HEK293 (cell line): ENCODE measurements at regions not wholly inside any gene's neighbourhood (a gene's known extent, or its start where the extent isn't known, plus 50 kb on each side); places are given as distances from the start of the nearest gene placed in this dataset.

Source experiments
- CTCF ChIA-PET: fragments of 350-600 bp; formaldehyde crosslinking; extraction: SDS; loops from one replicate; lab custom pipeline; 2021; ENCODE audit warnings: antibody characterized with exemption; lab: Yijun Ruan, JAX
- POLR2A ChIA-PET: fragments of 300-600 bp; formaldehyde crosslinking; extraction: SDS; loops from one replicate; lab custom pipeline; 2020; ENCODE audit warnings: antibody characterized with exemption, inconsistent platforms; lab: Yijun Ruan, JAX
- H3K27ac ChIP-seq: fragments of 200-500 bp; sonication (Bioruptor generic); 2 replicates; pipeline ENCODE4 v1.5.1; 2014; ENCODE audit warnings: low read depth, low read length, control low read depth, inconsistent platforms; ENCODE audit errors: extremely low read depth
- H3K36me3 ChIP-seq, 2 experiments: fragments of 200-500 bp in 1 of 2; sonication (Bioruptor generic) in 1 of 2; 1 replicate in 1 of 2; 2 replicates in 1 of 2; pipeline ENCODE4 v1.5.1; 2014 to 2017; ENCODE audit warnings: inconsistent platforms in 2 of 2, low read length in 2 of 2; ENCODE audit not compliant: control insufficient read depth in 2 of 2, insufficient read depth in 1 of 2
- H3K4me1 ChIP-seq: fragments of 200-500 bp; sonication (Bioruptor generic); 2 replicates; pipeline ENCODE4 v1.5.1; 2014; ENCODE audit warnings: mild to moderate bottlenecking, low read length, inconsistent platforms; ENCODE audit not compliant: control insufficient read depth, insufficient read depth
- H3K4me3 ChIP-seq: 2 replicates; pipeline ENCODE4 v1.5.1; 2011; ENCODE audit warnings: low read depth, mild to moderate bottlenecking, control low read depth, low read length, moderate library complexity
- H3K9me3 ChIP-seq: fragments of 200-500 bp; sonication (Bioruptor generic); 2 replicates; pipeline ENCODE4 v1.5.1; 2014; ENCODE audit warnings: low read depth, low read length, inconsistent platforms; ENCODE audit not compliant: control insufficient read depth, insufficient read depth
- EGR2 ChIP-seq: fragments of 450-650 bp; formaldehyde crosslinking; IDR thresholded peaks from 2 replicates; pipeline ENCODE4 v1.5.1; 2016; ENCODE audit warnings: low read depth, missing biosample characterization, missing genetic modification characterization
- GLIS1 ChIP-seq: fragments of 450-650 bp; formaldehyde crosslinking; IDR thresholded peaks from 2 replicates; pipeline ENCODE4 v1.5.1; 2016; ENCODE audit warnings: missing biosample characterization, missing genetic modification characterization
- HOXD13 ChIP-seq: sonication (generic); formaldehyde crosslinking; IDR thresholded peaks from 2 replicates; pipeline ENCODE4 v1.8.0; 2022; ENCODE audit warnings: missing genetic modification reagents, borderline replicate concordance
- KLF8 ChIP-seq: fragments of 450-650 bp; formaldehyde crosslinking; IDR thresholded peaks from 2 replicates; pipeline ENCODE4 v1.5.1; 2016; ENCODE audit warnings: missing biosample characterization, missing genetic modification characterization
- SP3 ChIP-seq: fragments of 450-650 bp; formaldehyde crosslinking; IDR thresholded peaks from 2 replicates; pipeline ENCODE4 v1.5.1; 2016; ENCODE audit warnings: missing biosample characterization, missing genetic modification characterization
- YY1 ChIP-seq: fragments of 450-650 bp; formaldehyde crosslinking; IDR thresholded peaks from 2 replicates; pipeline ENCODE4 v1.5.1; 2018; ENCODE audit warnings: missing biosample characterization, missing genetic modification characterization
- ZBTB20 ChIP-seq: fragments of 450-650 bp; formaldehyde crosslinking; IDR thresholded peaks from 2 replicates; pipeline ENCODE4 v1.5.1; 2016; ENCODE audit warnings: missing biosample characterization, missing genetic modification characterization
- ZBTB48 ChIP-seq: fragments of 450-650 bp; formaldehyde crosslinking; IDR thresholded peaks from 2 replicates; pipeline ENCODE4 v1.5.1; 2016; ENCODE audit warnings: missing biosample characterization, missing genetic modification characterization
- ZEB2 ChIP-seq: fragments of 450-650 bp; formaldehyde crosslinking; IDR thresholded peaks from 2 replicates; pipeline ENCODE4 v1.5.1; 2016; ENCODE audit warnings: missing biosample characterization, missing genetic modification characterization
- ZNF10 ChIP-seq: fragments of 450-650 bp; formaldehyde crosslinking; IDR thresholded peaks from 2 replicates; pipeline ENCODE4 v1.5.1; 2017; ENCODE audit warnings: missing biosample characterization, missing genetic modification characterization
- ZNF112 ChIP-seq: fragments of 450-650 bp; formaldehyde crosslinking; IDR thresholded peaks from 2 replicates; pipeline ENCODE4 v1.5.0; 2017; ENCODE audit warnings: missing biosample characterization, missing genetic modification characterization
- ZNF132 ChIP-seq: fragments of 450-650 bp; formaldehyde crosslinking; IDR thresholded peaks from 2 replicates; pipeline ENCODE4 v1.5.1; 2017; ENCODE audit warnings: missing biosample characterization, missing genetic modification characterization, borderline replicate concordance
- ZNF169 ChIP-seq: fragments of 450-650 bp; formaldehyde crosslinking; IDR thresholded peaks from 2 replicates; pipeline ENCODE4 v1.5.1; 2016; ENCODE audit warnings: missing biosample characterization, missing genetic modification characterization
- ZNF2 ChIP-seq: fragments of 450-650 bp; formaldehyde crosslinking; IDR thresholded peaks from 2 replicates; pipeline ENCODE4 v1.5.1; 2016; ENCODE audit warnings: missing biosample characterization, missing genetic modification characterization
- ZNF221 ChIP-seq: fragments of 450-650 bp; formaldehyde crosslinking; IDR thresholded peaks from 2 replicates; pipeline ENCODE4 v1.5.1; 2017; ENCODE audit warnings: missing biosample characterization, missing genetic modification characterization, borderline replicate concordance
- ZNF223 ChIP-seq: fragments of 450-650 bp; formaldehyde crosslinking; IDR thresholded peaks from 2 replicates; pipeline ENCODE4 v1.5.1; 2016; ENCODE audit warnings: missing biosample characterization, missing genetic modification characterization
- ZNF239 ChIP-seq: fragments of 450-650 bp; formaldehyde crosslinking; IDR thresholded peaks from 2 replicates; pipeline ENCODE4 v1.5.1; 2016; ENCODE audit warnings: missing biosample characterization, missing genetic modification characterization
- ZNF266 ChIP-seq: fragments of 450-650 bp; formaldehyde crosslinking; IDR thresholded peaks from 2 replicates; pipeline ENCODE4 v1.5.1; 2016; ENCODE audit warnings: missing biosample characterization, missing genetic modification characterization, low read depth
- ZNF341 ChIP-seq: fragments of 450-650 bp; formaldehyde crosslinking; IDR thresholded peaks from 2 replicates; pipeline ENCODE4; 2016; ENCODE audit warnings: low read depth, missing biosample characterization, missing genetic modification characterization
- ZNF354C ChIP-seq: fragments of 450-650 bp; formaldehyde crosslinking; IDR thresholded peaks from 2 replicates; pipeline ENCODE4 v1.5.1; 2016; ENCODE audit warnings: missing biosample characterization, missing genetic modification characterization, low read depth, borderline replicate concordance
- ZNF37A ChIP-seq: fragments of 450-650 bp; IDR thresholded peaks from 2 replicates; pipeline ENCODE4 v1.5.1; 2018; ENCODE audit warnings: missing biosample characterization, missing genetic modification characterization
- ZNF548 ChIP-seq: fragments of 450-650 bp; formaldehyde crosslinking; IDR thresholded peaks from 2 replicates; pipeline ENCODE4 v1.5.1; 2016; ENCODE audit warnings: missing biosample characterization, missing genetic modification characterization
- ZNF558 ChIP-seq: fragments of 450-650 bp; formaldehyde crosslinking; IDR thresholded peaks from 2 replicates; pipeline ENCODE4 v1.5.1; 2016; ENCODE audit warnings: missing biosample characterization, missing genetic modification characterization
- ZNF658 ChIP-seq: fragments of 450-650 bp; formaldehyde crosslinking; IDR thresholded peaks from 2 replicates; pipeline ENCODE4; 2016; ENCODE audit warnings: missing biosample characterization, missing genetic modification characterization
- ZNF660 ChIP-seq: fragments of 450-650 bp; IDR thresholded peaks from 2 replicates; pipeline ENCODE4 v1.5.1; 2018; ENCODE audit warnings: missing biosample characterization, mild to moderate bottlenecking, missing genetic modification characterization
- ZNF747 ChIP-seq: fragments of 450-650 bp; formaldehyde crosslinking; IDR thresholded peaks from 2 replicates; pipeline ENCODE4 v1.5.1; 2016; ENCODE audit warnings: missing biosample characterization, missing genetic modification characterization
- ZNF830 ChIP-seq: fragments of 450-650 bp; IDR thresholded peaks from 2 replicates; pipeline ENCODE4 v1.5.0; 2018; ENCODE audit warnings: missing biosample characterization, missing genetic modification characterization, low read depth, mild to moderate bottlenecking, moderate library complexity
- ZSCAN16 ChIP-seq: fragments of 450-650 bp; formaldehyde crosslinking; IDR thresholded peaks from 2 replicates; pipeline ENCODE4 v1.5.1; 2016; ENCODE audit warnings: missing biosample characterization, missing genetic modification characterization
- ZXDB ChIP-seq: fragments of 450-650 bp; formaldehyde crosslinking; IDR thresholded peaks from 2 replicates; pipeline ENCODE4 v1.5.1; 2016; ENCODE audit warnings: missing biosample characterization, missing genetic modification characterization
- TF ChIP-seq, protein P1 (sequence below): fragments of 450-650 bp; formaldehyde crosslinking; IDR thresholded peaks from 2 replicates; pipeline ENCODE4 v1.5.1; 2016; ENCODE audit warnings: missing biosample characterization, missing genetic modification characterization
- TF ChIP-seq, protein P2 (sequence below): fragments of 450-650 bp; IDR thresholded peaks from 2 replicates; pipeline ENCODE4 v1.5.1; 2018; ENCODE audit warnings: missing biosample characterization, missing genetic modification characterization
- TF ChIP-seq, protein P3 (sequence below): fragments of 450-650 bp; formaldehyde crosslinking; IDR thresholded peaks from 2 replicates; pipeline ENCODE4 v1.5.1; 2016; ENCODE audit warnings: missing biosample characterization, missing genetic modification characterization
- TF ChIP-seq, protein P4 (sequence below): fragments of 450-650 bp; formaldehyde crosslinking; IDR thresholded peaks from 2 replicates; pipeline ENCODE4 v1.5.1; 2017; ENCODE audit warnings: missing biosample characterization, mild to moderate bottlenecking, missing genetic modification characterization, moderate library complexity
- TF ChIP-seq, protein P5 (sequence below): fragments of 450-650 bp; formaldehyde crosslinking; IDR thresholded peaks from 2 replicates; pipeline ENCODE4 v1.5.1; 2016; ENCODE audit warnings: missing biosample characterization, missing genetic modification characterization, low read depth

DNA sequence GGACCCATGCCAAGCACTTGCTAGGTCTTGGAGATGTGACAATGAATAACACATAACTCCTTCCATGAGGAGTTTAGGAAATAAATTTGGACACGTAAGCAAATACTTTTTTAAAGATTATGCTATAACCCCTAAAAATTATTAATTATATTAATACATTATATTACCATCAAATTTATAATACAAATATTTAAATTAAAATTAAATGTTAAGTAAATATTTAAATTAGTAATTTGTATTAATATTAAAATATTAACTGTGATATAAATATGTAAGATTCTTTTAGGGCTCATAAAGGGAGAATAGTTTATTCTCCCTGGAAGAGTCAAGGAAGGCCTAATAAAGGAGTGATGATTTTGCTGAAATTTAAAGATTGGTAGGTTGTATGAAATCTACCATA, 121.1 kb downstream of the RAP2A start:
- CTCF ChIA-PET, result no interaction called here
- Histone ChIP-seq H3K36me3 (no peaks in the 10 kb centered on the region), H3K27ac (no peak overlapping the region), H3K9me3 (no peaks in the 10 kb centered on the region), H3K4me3 (no peak overlapping the region), H3K4me1 (no peaks in the 10 kb centered on the region)
- TF ChIP-seq ZEB2 (tag by site-specific recombination) (no peak), KLF8 (tag by site-specific recombination) (no peak), ZNF112 (no peak), GLIS1 (tag by site-specific recombination) (no peak), ZNF169 (tag by site-specific recombination) (no peak), ZBTB20 (tag by site-specific recombination) (no peak), SP3 (tag by site-specific recombination) (no peak), EGR2 (tag by site-specific recombination) (no peak), YY1 (tag by site-specific recombination) (no peak), ZNF658 (tag by site-specific recombination) (no peak), ZNF341 (no peak), ZNF132 (tag by site-specific recombination) (no peak), ZBTB48 (tag by site-specific recombination) (no peak), ZNF221 (tag by site-specific recombination) (no peak), ZNF747 (tag by site-specific recombination) (no peak), ZNF830 (tag by site-specific recombination) (no peak), HOXD13 (CRISPR knock-in tag) (no peak)
- POLR2A ChIA-PET, result no interaction called here

DNA sequence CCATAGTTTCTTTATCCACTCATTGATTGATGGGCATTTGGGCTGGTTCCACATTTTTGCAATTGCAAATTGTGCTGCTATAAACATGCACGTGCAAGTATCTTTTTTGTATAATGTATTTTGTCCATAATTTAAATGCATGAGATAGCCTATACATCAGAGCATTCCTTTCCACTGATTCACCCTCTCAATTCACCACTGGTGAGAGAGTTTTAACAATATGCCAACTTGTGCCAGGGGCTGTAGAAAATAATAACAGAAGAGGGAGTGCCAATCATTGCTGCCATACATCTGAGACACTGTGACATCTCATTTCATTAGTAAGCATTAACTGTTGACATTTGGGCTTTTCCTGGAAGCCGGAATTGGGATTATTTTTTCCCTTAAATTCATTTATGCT, 125.1 kb downstream of the RAP2A start:
- Histone ChIP-seq H3K27ac (no peak overlapping the region), H3K4me3 (no peak overlapping the region), H3K4me1 (no peaks in the 10 kb centered on the region), H3K9me3 (no peaks in the 10 kb centered on the region), H3K36me3 (no peaks in the 10 kb centered on the region)
- TF ChIP-seq, protein P1, sequence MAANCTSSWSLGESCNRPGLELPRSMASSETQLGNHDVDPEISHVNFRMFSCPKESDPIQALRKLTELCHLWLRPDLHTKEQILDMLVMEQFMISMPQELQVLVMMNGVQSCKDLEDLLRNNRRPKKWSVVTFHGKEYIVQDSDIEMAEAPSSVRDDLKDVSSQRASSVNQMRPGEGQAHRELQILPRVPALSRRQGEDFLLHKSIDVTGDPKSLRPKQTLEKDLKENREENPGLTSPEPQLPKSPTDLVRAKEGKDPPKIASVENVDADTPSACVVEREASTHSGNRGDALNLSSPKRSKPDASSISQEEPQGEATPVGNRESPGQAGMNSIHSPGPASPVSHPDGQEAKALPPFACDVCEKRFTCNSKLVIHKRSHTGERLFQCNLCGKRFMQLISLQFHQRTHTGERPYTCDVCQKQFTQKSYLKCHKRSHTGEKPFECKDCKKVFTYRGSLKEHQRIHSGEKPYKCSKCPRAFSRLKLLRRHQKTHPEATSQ (tag by site-specific recombination), result no peak
- TF ChIP-seq, protein P2, sequence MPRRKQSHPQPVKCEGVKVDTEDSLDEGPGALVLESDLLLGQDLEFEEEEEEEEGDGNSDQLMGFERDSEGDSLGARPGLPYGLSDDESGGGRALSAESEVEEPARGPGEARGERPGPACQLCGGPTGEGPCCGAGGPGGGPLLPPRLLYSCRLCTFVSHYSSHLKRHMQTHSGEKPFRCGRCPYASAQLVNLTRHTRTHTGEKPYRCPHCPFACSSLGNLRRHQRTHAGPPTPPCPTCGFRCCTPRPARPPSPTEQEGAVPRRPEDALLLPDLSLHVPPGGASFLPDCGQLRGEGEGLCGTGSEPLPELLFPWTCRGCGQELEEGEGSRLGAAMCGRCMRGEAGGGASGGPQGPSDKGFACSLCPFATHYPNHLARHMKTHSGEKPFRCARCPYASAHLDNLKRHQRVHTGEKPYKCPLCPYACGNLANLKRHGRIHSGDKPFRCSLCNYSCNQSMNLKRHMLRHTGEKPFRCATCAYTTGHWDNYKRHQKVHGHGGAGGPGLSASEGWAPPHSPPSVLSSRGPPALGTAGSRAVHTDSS (tag by site-specific recombination), result no peak
- no peak for TF ChIP-seq ZNF223 (tag by site-specific recombination)
- TF ChIP-seq, protein P3, sequence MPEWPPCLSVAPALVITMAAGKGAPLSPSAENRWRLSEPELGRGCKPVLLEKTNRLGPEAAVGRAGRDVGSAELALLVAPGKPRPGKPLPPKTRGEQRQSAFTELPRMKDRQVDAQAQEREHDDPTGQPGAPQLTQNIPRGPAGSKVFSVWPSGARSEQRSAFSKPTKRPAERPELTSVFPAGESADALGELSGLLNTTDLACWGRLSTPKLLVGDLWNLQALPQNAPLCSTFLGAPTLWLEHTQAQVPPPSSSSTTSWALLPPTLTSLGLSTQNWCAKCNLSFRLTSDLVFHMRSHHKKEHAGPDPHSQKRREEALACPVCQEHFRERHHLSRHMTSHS, result no peak
- no peak for TF ChIP-seq ZNF558 (tag by site-specific recombination)
- no peak for TF ChIP-seq ZNF354C
- TF ChIP-seq, protein P4, sequence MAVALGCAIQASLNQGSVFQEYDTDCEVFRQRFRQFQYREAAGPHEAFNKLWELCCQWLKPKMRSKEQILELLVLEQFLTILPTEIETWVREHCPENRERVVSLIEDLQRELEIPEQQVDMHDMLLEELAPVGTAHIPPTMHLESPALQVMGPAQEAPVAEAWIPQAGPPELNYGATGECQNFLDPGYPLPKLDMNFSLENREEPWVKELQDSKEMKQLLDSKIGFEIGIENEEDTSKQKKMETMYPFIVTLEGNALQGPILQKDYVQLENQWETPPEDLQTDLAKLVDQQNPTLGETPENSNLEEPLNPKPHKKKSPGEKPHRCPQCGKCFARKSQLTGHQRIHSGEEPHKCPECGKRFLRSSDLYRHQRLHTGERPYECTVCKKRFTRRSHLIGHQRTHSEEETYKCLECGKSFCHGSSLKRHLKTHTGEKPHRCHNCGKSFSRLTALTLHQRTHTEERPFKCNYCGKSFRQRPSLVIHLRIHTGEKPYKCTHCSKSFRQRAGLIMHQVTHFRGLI, result no peak
- TF ChIP-seq ZNF660, result no peak
- no peak for TF ChIP-seq ZNF548 (tag by site-specific recombination)
- no peak for TF ChIP-seq ZXDB
- no peak for TF ChIP-seq ZNF2 (tag by site-specific recombination)
- no peak for TF ChIP-seq ZSCAN16 (tag by site-specific recombination)
- TF ChIP-seq ZNF266, result no peak
- TF ChIP-seq, protein P5, sequence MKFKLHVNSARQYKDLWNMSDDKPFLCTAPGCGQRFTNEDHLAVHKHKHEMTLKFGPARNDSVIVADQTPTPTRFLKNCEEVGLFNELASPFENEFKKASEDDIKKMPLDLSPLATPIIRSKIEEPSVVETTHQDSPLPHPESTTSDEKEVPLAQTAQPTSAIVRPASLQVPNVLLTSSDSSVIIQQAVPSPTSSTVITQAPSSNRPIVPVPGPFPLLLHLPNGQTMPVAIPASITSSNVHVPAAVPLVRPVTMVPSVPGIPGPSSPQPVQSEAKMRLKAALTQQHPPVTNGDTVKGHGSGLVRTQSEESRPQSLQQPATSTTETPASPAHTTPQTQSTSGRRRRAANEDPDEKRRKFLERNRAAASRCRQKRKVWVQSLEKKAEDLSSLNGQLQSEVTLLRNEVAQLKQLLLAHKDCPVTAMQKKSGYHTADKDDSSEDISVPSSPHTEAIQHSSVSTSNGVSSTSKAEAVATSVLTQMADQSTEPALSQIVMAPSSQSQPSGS (tag by site-specific recombination), result no peak
- no peak for TF ChIP-seq ZNF37A (tag by site-specific recombination)
- no peak for TF ChIP-seq ZNF10 (tag by site-specific recombination)
- no peak for TF ChIP-seq ZNF239 (tag by site-specific recombination)
- ChIA-PET CTCF (no interaction called here), POLR2A (no interaction called here)
